Astrocyte (in vitro differentiated cells and primary cell): ENCODE measurements at regions not wholly inside any gene's neighbourhood (a gene's known extent, or its start where the extent isn't known, plus 50 kb on each side); places are given as distances from the start of the nearest gene placed in this dataset.

ENCODE experiments used
- DNase-seq: peaks from one replicate; pipeline ENCODE4 v3.0.0-alpha.2; 2010; ENCODE audit warnings: low read depth
- FAIRE-seq: peaks from 2 replicates; lab custom pipeline; 2011; peaks lifted over from hg19 to GRCh38; lab: Jason Lieb, UNC
- H2AFZ ChIP-seq: 2 replicates; pipeline ENCODE4 v1.6.0; 2012; ENCODE audit warnings: low read depth, low read length, inconsistent platforms
- H3K27ac ChIP-seq: 2 replicates; pipeline ENCODE4 v1.5.1; 2011; ENCODE audit warnings: low read depth, low read length, inconsistent platforms
- H3K27me3 ChIP-seq: 2 replicates; pipeline ENCODE4 v1.6.0; 2011; ENCODE audit warnings: low read length, inconsistent platforms; ENCODE audit not compliant: insufficient read depth
- H3K36me3 ChIP-seq: 2 replicates; pipeline ENCODE4 v1.5.1; 2011; ENCODE audit warnings: low read length, inconsistent platforms; ENCODE audit not compliant: insufficient read depth
- H3K4me1 ChIP-seq: 2 replicates; pipeline ENCODE4 v1.5.1; 2011; ENCODE audit warnings: low read length, inconsistent platforms; ENCODE audit not compliant: insufficient read depth
- H3K4me2 ChIP-seq: 2 replicates; pipeline ENCODE4 v1.6.0; 2012; ENCODE audit warnings: low read length, inconsistent platforms
- H3K4me3 ChIP-seq: 2 replicates; pipeline ENCODE4 v1.5.1; 2011; ENCODE audit warnings: low read depth, mild to moderate bottlenecking, low read length, inconsistent platforms; ENCODE audit not compliant: insufficient read depth
- H3K79me2 ChIP-seq: 2 replicates; pipeline ENCODE4 v1.6.0; 2012; ENCODE audit warnings: mild to moderate bottlenecking, low read length, inconsistent platforms; ENCODE audit not compliant: insufficient read depth
- H3K9ac ChIP-seq: 2 replicates; pipeline ENCODE4 v1.6.0; 2012; ENCODE audit warnings: mild to moderate bottlenecking, low read length, inconsistent platforms
- H3K9me3 ChIP-seq: 2 replicates; pipeline ENCODE4 v1.5.1; 2012; ENCODE audit warnings: low read depth, mild to moderate bottlenecking, low read length, inconsistent platforms; ENCODE audit not compliant: insufficient read depth
- H4K20me1 ChIP-seq: 2 replicates; pipeline ENCODE4 v1.6.0; 2012; ENCODE audit warnings: low read length, inconsistent platforms; ENCODE audit not compliant: insufficient read depth
- H3K27ac Mint-ChIP-seq: one replicate; pipeline ENCODE4 v1.8.0; 2021; ENCODE audit warnings: mild to moderate bottlenecking, mixed read lengths; ENCODE audit not compliant: unreplicated experiment
- H3K27me3 Mint-ChIP-seq: one replicate; pipeline ENCODE4 v1.8.0; 2021; ENCODE audit warnings: low read depth, mixed read lengths; ENCODE audit not compliant: unreplicated experiment
- H3K36me3 Mint-ChIP-seq: one replicate; pipeline ENCODE4 v1.8.0; 2021; ENCODE audit warnings: low read depth, mixed read lengths; ENCODE audit not compliant: unreplicated experiment
- H3K4me1 Mint-ChIP-seq: one replicate; pipeline ENCODE4 v1.8.0; 2021; ENCODE audit warnings: low read depth, mixed read lengths; ENCODE audit not compliant: unreplicated experiment
- H3K4me3 Mint-ChIP-seq: one replicate; pipeline ENCODE4 v1.8.0; 2021; ENCODE audit warnings: mild to moderate bottlenecking, moderate library complexity, mixed read lengths; ENCODE audit not compliant: unreplicated experiment
- H3K9me3 Mint-ChIP-seq: one replicate; pipeline ENCODE4 v1.8.0; 2021; ENCODE audit warnings: mild to moderate bottlenecking, mixed read lengths; ENCODE audit not compliant: unreplicated experiment
- CTCF ChIP-seq: IDR thresholded peaks from 2 replicates; pipeline ENCODE4 v1.5.1; 2011; ENCODE audit warnings: low read depth, mild to moderate bottlenecking, inconsistent platforms, low read length, moderate library complexity; ENCODE audit not compliant: insufficient read depth
- EZH2 ChIP-seq: IDR thresholded peaks from 2 replicates; pipeline ENCODE4 v1.6.1; 2012; ENCODE audit warnings: mild to moderate bottlenecking, low read length, inconsistent platforms; ENCODE audit not compliant: insufficient read depth

GRCh38 chr11:56886455-56886854, 102.3 kb upstream of the OR5AK2 start:
- no peaks in the 10 kb centered on the region for H3K9me3 Mint-ChIP-seq
- H3K36me3 ChIP-seq, result no peaks in the 10 kb centered on the region
- no peak for FAIRE-seq
- H3K36me3 Mint-ChIP-seq, result no peaks in the 10 kb centered on the region
- no peak overlapping the region for H3K27ac Mint-ChIP-seq
- no peak overlapping the region for H3K4me2 ChIP-seq
- peaks cover 2% of the 10 kb centered on the region for H3K27me3 Mint-ChIP-seq
- no peak overlapping the region for H2AFZ ChIP-seq
- H3K27ac ChIP-seq, result no peak overlapping the region
- H4K20me1 ChIP-seq, result no peaks in the 10 kb centered on the region
- no peak overlapping the region for H3K4me3 ChIP-seq
- no peak for TF ChIP-seq EZH2
- TF ChIP-seq CTCF, result no peak
- H3K4me3 Mint-ChIP-seq, result no peak overlapping the region
- no peaks in the 10 kb centered on the region for H3K4me1 ChIP-seq
- no peaks in the 10 kb centered on the region for H3K27me3 ChIP-seq
- DNase-seq, result no peak
- no peaks in the 10 kb centered on the region for H3K9me3 ChIP-seq
- no peak overlapping the region for H3K9ac ChIP-seq
- peaks cover 3% of the 10 kb centered on the region for H3K4me1 Mint-ChIP-seq
- H3K79me2 ChIP-seq, result no peaks in the 10 kb centered on the region

GRCh38 chr11:56885854-56886253, 102.9 kb upstream of the OR5AK2 start:
- Histone ChIP-seq H3K36me3 (no peaks in the 10 kb centered on the region), H3K4me3 (no peak overlapping the region), H3K9ac (no peak overlapping the region), H2AFZ (no peak overlapping the region), H4K20me1 (no peaks in the 10 kb centered on the region), H3K79me2 (no peaks in the 10 kb centered on the region), H3K27me3 (no peaks in the 10 kb centered on the region), H3K27ac (no peak overlapping the region), H3K9me3 (no peaks in the 10 kb centered on the region), H3K4me1 (no peaks in the 10 kb centered on the region), H3K4me2 (no peak overlapping the region)
- Mint-ChIP-seq H3K27ac (no peak overlapping the region), H3K4me3 (no peak overlapping the region), H3K9me3 (no peaks in the 10 kb centered on the region), H3K4me1 (peaks cover 3% of the 10 kb centered on the region), H3K36me3 (no peaks in the 10 kb centered on the region), H3K27me3 (peaks cover 2% of the 10 kb centered on the region)
- TF ChIP-seq CTCF (no peak), EZH2 (no peak)
- DNase-seq, result no peak
- no peak for FAIRE-seq

- no peak overlapping the region for H3K4me2 ChIP-seq
- no peaks in the 10 kb centered on the region for H3K27me3 ChIP-seq
- no peaks in the 10 kb centered on the region for H4K20me1 ChIP-seq
- no peaks in the 10 kb centered on the region for H3K9me3 Mint-ChIP-seq
- peaks cover 2% of the 10 kb centered on the region for H3K27me3 Mint-ChIP-seq
- no peak overlapping the region for H3K4me3 Mint-ChIP-seq
- TF ChIP-seq EZH2, result no peak
- no peak for TF ChIP-seq CTCF
- H3K4me3 ChIP-seq, result no peak overlapping the region
- no peaks in the 10 kb centered on the region for H3K9me3 ChIP-seq
- no peak overlapping the region for H3K9ac ChIP-seq
- H3K27ac ChIP-seq, result no peak overlapping the region
- no peaks in the 10 kb centered on the region for H3K4me1 ChIP-seq
- no peaks in the 10 kb centered on the region for H3K79me2 ChIP-seq
- H3K27ac Mint-ChIP-seq, result no peak overlapping the region
- no peaks in the 10 kb centered on the region for H3K36me3 Mint-ChIP-seq
- no peaks in the 10 kb centered on the region for H3K36me3 ChIP-seq
- no peak overlapping the region for H2AFZ ChIP-seq
- no peak for DNase-seq
- no peak for FAIRE-seq
- peaks cover 3% of the 10 kb centered on the region for H3K4me1 Mint-ChIP-seq
These were observed 103.5 kb upstream of the OR5AK2 start for GRCh38 chr11:56885177-56885576.
